ENCODE measurements at regions not wholly inside any gene's neighbourhood (a gene's known extent, or its start where the extent isn't known, plus 50 kb on each side); places are given as distances from the start of the nearest gene placed in this dataset.
"Not testable (repeated sequence)": the region's sequence is repeated elsewhere in the genome, so short reads cannot be mapped to it uniquely, and the experiment has no call there.

DNA sequence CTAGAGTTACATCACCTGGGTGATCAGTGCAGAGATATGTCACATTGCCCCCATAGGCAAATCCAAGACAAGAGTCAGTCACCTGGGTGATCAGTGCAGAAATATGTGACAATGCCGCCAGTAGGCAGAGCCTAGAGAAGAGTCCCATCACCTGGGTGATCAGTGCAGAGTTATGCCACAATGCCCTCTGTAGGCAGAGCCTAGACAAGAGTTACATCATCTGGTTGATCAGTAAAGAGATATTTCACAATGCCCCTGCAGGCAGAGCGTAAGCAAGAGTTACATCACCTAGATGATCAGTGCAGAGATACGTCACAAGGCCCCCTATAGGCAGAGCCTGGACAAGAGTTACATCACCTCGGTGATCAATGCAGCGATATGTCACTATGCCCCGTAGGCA, 63.3 kb upstream of the FRG2B start:
- not testable (repeated sequence) for H3K9me3 Mint-ChIP-seq; H3K27ac ChIP-seq (ENCODE audit: insufficient read depth, low read length, poor library complexity, severe bottlenecking); H3K27me3 ChIP-seq (ENCODE audit: control insufficient read depth, insufficient read depth, low read length); H3K4me3 Mint-ChIP-seq; ATAC-seq (ENCODE audit: low read depth in 2 of 2); H3K4me3 ChIP-seq (ENCODE audit: low read depth, low read length); H3K4me1 Mint-ChIP-seq; H3K36me3 ChIP-seq (ENCODE audit: control insufficient read depth, insufficient read depth, low read length); H3K36me3 Mint-ChIP-seq; H3K27me3 Mint-ChIP-seq; DNase-seq; H3K4me1 ChIP-seq (ENCODE audit: control insufficient read depth, insufficient read depth, low read length, poor library complexity, severe bottlenecking); H3K27ac Mint-ChIP-seq; H3K9me3 ChIP-seq (ENCODE audit: control insufficient read depth in 2 of 2, low read length in 2 of 2)

DNA sequence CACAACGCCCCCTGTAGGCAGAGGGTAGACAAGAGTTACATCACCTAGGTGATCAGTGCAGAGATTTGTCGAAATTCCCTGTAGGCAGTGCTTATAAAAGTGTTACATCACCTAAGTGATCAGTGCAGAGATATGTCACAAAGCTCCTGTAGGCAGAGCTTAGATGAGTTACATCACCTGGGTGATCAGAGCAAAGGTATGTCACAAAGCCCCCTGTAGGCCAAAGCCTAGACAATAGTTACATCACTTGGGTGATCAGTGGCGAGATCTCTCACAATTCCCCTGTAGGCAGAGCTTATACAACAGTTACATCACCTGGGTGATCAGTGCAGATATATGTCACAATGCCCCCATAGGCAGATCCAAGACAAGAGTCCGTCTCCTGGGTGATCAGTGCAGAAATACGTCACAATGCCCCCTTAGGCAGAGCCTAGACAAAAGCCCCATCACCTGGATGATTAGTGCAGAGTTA, 61.9 kb upstream of the FRG2B start:
- H3K27ac Mint-ChIP-seq, H3K4me1 Mint-ChIP-seq: not testable (repeated sequence)

GRCh38 chr10:133687689-133688440, 61.3 kb upstream of the FRG2B start:
- ATAC-seq (ENCODE audit: low read depth in 2 of 2): peak; percentile 26 to 28
- not testable (repeated sequence) for H3K27ac Mint-ChIP-seq

More for the DNA sequence above, 61.9 kb upstream of the FRG2B start:
- H3K4me3 Mint-ChIP-seq; DNase-seq; H3K36me3 ChIP-seq (ENCODE audit: control insufficient read depth, insufficient read depth, low read length); H3K36me3 Mint-ChIP-seq; H3K4me1 ChIP-seq (ENCODE audit: control insufficient read depth, insufficient read depth, low read length, poor library complexity, severe bottlenecking); H3K4me3 ChIP-seq (ENCODE audit: low read depth, low read length); H3K9me3 Mint-ChIP-seq; H3K27me3 ChIP-seq (ENCODE audit: control insufficient read depth, insufficient read depth, low read length); H3K27me3 Mint-ChIP-seq; H3K27ac ChIP-seq (ENCODE audit: insufficient read depth, low read length, poor library complexity, severe bottlenecking); H3K9me3 ChIP-seq (ENCODE audit: control insufficient read depth in 2 of 2, low read length in 2 of 2): not testable (repeated sequence)
- peak; percentile 16 to 20 for ATAC-seq (ENCODE audit: low read depth in 2 of 2)

DNA sequence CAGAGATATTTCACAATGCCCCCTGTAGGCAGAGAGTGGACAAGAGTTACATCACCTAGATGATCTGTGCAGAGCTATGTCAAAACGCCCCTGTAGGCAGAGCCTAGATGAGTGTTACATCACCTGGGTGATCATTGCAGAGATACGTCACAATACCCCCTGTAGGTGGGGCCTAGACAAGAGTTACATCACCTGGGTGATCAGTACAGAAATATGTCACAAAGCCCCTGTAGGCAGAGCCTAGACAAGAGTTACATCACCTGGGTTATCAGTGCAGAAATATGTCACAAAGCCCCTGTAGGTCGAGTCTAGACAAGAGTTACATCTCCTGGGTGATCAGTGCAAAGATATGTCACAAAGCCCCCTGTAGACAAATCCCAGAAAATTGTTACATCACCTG, 60.4 kb upstream of the FRG2B start:
- H3K4me3 Mint-ChIP-seq; H3K9me3 ChIP-seq (ENCODE audit: control insufficient read depth in 2 of 2, low read length in 2 of 2); H3K27ac ChIP-seq (ENCODE audit: insufficient read depth, low read length, poor library complexity, severe bottlenecking); H3K4me1 Mint-ChIP-seq; H3K4me3 ChIP-seq (ENCODE audit: low read depth, low read length); H3K9me3 Mint-ChIP-seq; H3K27me3 ChIP-seq (ENCODE audit: control insufficient read depth, insufficient read depth, low read length); H3K36me3 ChIP-seq (ENCODE audit: control insufficient read depth, insufficient read depth, low read length); DNase-seq; H3K27ac Mint-ChIP-seq; H3K27me3 Mint-ChIP-seq; H3K4me1 ChIP-seq (ENCODE audit: control insufficient read depth, insufficient read depth, low read length, poor library complexity, severe bottlenecking); H3K36me3 Mint-ChIP-seq: not testable (repeated sequence)
- ATAC-seq (ENCODE audit: low read depth in 2 of 2): peak; percentile 16 to 20

More at GRCh38 chr10:133687689-133688440, 61.3 kb upstream of the FRG2B start:
- H3K4me1 Mint-ChIP-seq; H3K9me3 ChIP-seq (ENCODE audit: control insufficient read depth in 2 of 2, low read length in 2 of 2); H3K4me1 ChIP-seq (ENCODE audit: control insufficient read depth, insufficient read depth, low read length, poor library complexity, severe bottlenecking); H3K36me3 ChIP-seq (ENCODE audit: control insufficient read depth, insufficient read depth, low read length); H3K9me3 Mint-ChIP-seq; H3K36me3 Mint-ChIP-seq; H3K27me3 Mint-ChIP-seq; H3K27me3 ChIP-seq (ENCODE audit: control insufficient read depth, insufficient read depth, low read length); H3K27ac ChIP-seq (ENCODE audit: insufficient read depth, low read length, poor library complexity, severe bottlenecking); H3K4me3 Mint-ChIP-seq; DNase-seq; H3K4me3 ChIP-seq (ENCODE audit: low read depth, low read length): not testable (repeated sequence)

All from CD4-positive, CD25-positive, alpha-beta regulatory T cell (primary cell).